ENCODE measurements at regions not wholly inside any gene's neighbourhood (a gene's known extent, or its start where the extent isn't known, plus 50 kb on each side); places are given as distances from the start of the nearest gene placed in this dataset.

DNA sequence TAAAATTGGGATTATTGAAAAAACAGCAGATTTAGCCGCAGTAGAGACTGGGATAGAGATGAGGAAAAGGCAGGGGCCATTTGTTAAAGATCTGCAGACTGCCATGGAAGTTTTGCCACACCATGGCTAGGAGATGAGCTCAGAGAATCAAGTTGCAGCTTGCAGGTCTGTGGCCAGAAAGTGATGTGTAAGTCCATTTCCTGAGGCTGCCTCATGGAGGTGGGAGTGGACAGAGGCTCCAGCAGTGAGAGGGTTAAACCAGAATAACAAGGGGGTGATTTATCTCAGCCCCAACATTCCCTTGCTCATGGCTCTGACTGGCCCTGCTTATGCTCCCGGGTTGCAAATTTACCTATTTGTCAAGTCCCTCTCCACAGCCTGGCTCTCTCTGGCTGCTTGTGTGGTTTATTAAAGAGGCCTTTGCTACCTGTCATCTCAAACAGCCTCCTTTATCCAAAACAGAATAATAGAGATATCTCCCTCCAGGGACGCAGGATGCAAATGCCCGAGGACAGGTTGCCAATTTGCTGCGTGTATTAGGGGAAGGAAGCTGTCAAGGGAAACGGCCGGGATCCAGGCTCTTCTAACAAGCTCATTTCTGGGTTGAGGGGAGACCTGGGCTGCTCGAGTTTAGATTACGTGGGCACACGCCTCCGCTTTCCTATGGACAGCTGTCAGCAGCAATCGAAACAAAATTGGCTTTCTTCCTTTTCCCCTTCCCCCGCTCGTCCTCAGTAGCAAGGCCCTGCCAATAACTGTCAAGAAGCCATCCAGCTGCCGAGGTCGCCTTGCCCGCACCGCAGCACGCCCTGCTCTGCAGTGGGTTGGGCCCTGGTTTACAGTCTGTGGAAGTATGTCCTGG, 72.8 kb upstream of the PITX1 start:
- Histone ChIP-seq H3K27me3 (ENCODE audit: control insufficient read depth, insufficient read depth, low read length) (no peaks in the 10 kb centered on the region), H3K27ac (ENCODE audit: low read length) (no peak overlapping the region), H3K4me3 (ENCODE audit: low read length) (no peak overlapping the region), H3K36me3 (ENCODE audit: control insufficient read depth, insufficient read depth, low read length) (no peaks in the 10 kb centered on the region), H3K9me3 (ENCODE audit: control insufficient read depth, insufficient read depth, low read length) (no peaks in the 10 kb centered on the region), H3K4me1 (ENCODE audit: control insufficient read depth, insufficient read depth, low read length) (no peaks in the 10 kb centered on the region)
- intact Hi-C loops (cut with micrococcal nuclease): no loop called here
- Mint-ChIP-seq H3K36me3 (no peaks in the 10 kb centered on the region), H3K27me3 (ENCODE audit: low read depth in 2 of 2) (peaks cover 0 to 3% of the 10 kb centered on the region in 2 donors), H3K4me3 (no peak overlapping the region), H3K27ac (no peak overlapping the region), H3K9me3 (no peaks in the 10 kb centered on the region), H3K4me1 (no peaks in the 10 kb centered on the region)
- WGBS (ENCODE audit: insufficient coverage): 54% methylated on average over 18 of the region's 19 CpGs
- DNase-seq: no peak
- no peak for TF ChIP-seq CTCF (IDR thresholded peaks at IDR 0.05)
- no peak for ATAC-seq

- no peak overlapping the region for H3K27ac ChIP-seq (ENCODE audit: low read length)
- Mint-ChIP-seq H3K4me3 (no peak overlapping the region), H3K36me3 (no peaks in the 10 kb centered on the region), H3K27me3 (ENCODE audit: low read depth in 2 of 2) (peaks cover 0 to 3% of the 10 kb centered on the region in 2 donors), H3K9me3 (no peaks in the 10 kb centered on the region), H3K27ac (no peak overlapping the region), H3K4me1 (no peaks in the 10 kb centered on the region)
- WGBS (ENCODE audit: insufficient coverage): 85% methylated on average over 3 of the region's 3 CpGs
- no peaks in the 10 kb centered on the region for H3K27me3 ChIP-seq (ENCODE audit: control insufficient read depth, insufficient read depth, low read length)
- H3K4me3 ChIP-seq (ENCODE audit: low read length): no peak overlapping the region
- no peaks in the 10 kb centered on the region for H3K4me1 ChIP-seq (ENCODE audit: control insufficient read depth, insufficient read depth, low read length)
- intact Hi-C loops (cut with micrococcal nuclease): no loop called here
- ATAC-seq: no peak
- H3K36me3 ChIP-seq (ENCODE audit: control insufficient read depth, insufficient read depth, low read length): no peaks in the 10 kb centered on the region
- no peak for TF ChIP-seq CTCF (IDR thresholded peaks at IDR 0.05)
- DNase-seq: no peak
- no peaks in the 10 kb centered on the region for H3K9me3 ChIP-seq (ENCODE audit: control insufficient read depth, insufficient read depth, low read length)
These were observed 72.1 kb upstream of the PITX1 start for GRCh38 chr5:135106136-135106535.

DNA sequence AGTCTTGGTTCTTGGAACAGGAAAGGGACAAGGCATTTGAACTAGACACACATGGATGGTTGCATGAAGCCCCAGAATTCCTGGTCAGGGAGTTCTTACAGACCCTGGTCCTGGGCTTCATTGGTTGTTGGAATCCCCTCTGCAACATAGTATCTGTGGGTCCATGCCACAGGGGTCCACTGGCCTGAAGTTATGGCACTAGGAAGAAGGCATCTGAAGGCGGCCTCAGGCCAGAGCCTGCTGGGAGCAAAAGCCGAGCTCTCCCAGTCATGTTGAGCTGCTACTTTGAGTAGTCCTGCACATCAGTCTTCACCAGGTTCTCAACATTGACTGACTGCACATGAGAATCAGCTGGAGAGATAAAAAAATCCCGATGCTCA, 71.1 kb upstream of the PITX1 start:
- no peak overlapping the region for H3K4me3 ChIP-seq (ENCODE audit: low read length)
- no peaks in the 10 kb centered on the region for H3K27me3 ChIP-seq (ENCODE audit: control insufficient read depth, insufficient read depth, low read length)
- Mint-ChIP-seq H3K4me1 (no peaks in the 10 kb centered on the region), H3K4me3 (no peak overlapping the region), H3K36me3 (no peaks in the 10 kb centered on the region), H3K27ac (no peak overlapping the region), H3K27me3 (ENCODE audit: low read depth in 2 of 2) (peaks cover 0 to 3% of the 10 kb centered on the region in 2 donors), H3K9me3 (no peaks in the 10 kb centered on the region)
- H3K27ac ChIP-seq (ENCODE audit: low read length): no peak overlapping the region
- DNase-seq (no peak), ATAC-seq (no peak)
- 90% methylated on average over 3 of the region's 3 CpGs for WGBS (ENCODE audit: insufficient coverage)
- H3K4me1 ChIP-seq (ENCODE audit: control insufficient read depth, insufficient read depth, low read length): no peaks in the 10 kb centered on the region
- intact Hi-C loops (cut with micrococcal nuclease): no loop called here
- no peak for TF ChIP-seq CTCF (IDR thresholded peaks at IDR 0.05)
- H3K9me3 ChIP-seq (ENCODE audit: control insufficient read depth, insufficient read depth, low read length): no peaks in the 10 kb centered on the region
- H3K36me3 ChIP-seq (ENCODE audit: control insufficient read depth, insufficient read depth, low read length): no peaks in the 10 kb centered on the region

- no peaks in the 10 kb centered on the region for H3K4me1 ChIP-seq (ENCODE audit: control insufficient read depth, insufficient read depth, low read length)
- H3K36me3 Mint-ChIP-seq: no peaks in the 10 kb centered on the region
- H3K4me1 Mint-ChIP-seq: no peaks in the 10 kb centered on the region
- DNase-seq (no peak), ATAC-seq (no peak)
- no peak overlapping the region for H3K4me3 Mint-ChIP-seq
- H3K27ac ChIP-seq (ENCODE audit: low read length): no peak overlapping the region
- H3K9me3 ChIP-seq (ENCODE audit: control insufficient read depth, insufficient read depth, low read length): no peaks in the 10 kb centered on the region
- no peak for TF ChIP-seq CTCF (IDR thresholded peaks at IDR 0.05)
- no peaks in the 10 kb centered on the region for H3K27me3 ChIP-seq (ENCODE audit: control insufficient read depth, insufficient read depth, low read length)
- no peak overlapping the region for H3K4me3 ChIP-seq (ENCODE audit: low read length)
- H3K36me3 ChIP-seq (ENCODE audit: control insufficient read depth, insufficient read depth, low read length): no peaks in the 10 kb centered on the region
- H3K27me3 Mint-ChIP-seq (ENCODE audit: low read depth in 2 of 2): peaks cover 0 to 1% of the 10 kb centered on the region in 2 donors
- WGBS (ENCODE audit: insufficient coverage): 93% methylated on average over 6 of the region's 7 CpGs
- no peak overlapping the region for H3K27ac Mint-ChIP-seq
- intact Hi-C loops (cut with micrococcal nuclease): no loop called here
- no peaks in the 10 kb centered on the region for H3K9me3 Mint-ChIP-seq
These were observed 69.5 kb upstream of the PITX1 start for GRCh38 chr5:135103575-135103853.
